ENCODE measurements at regions not wholly inside any gene's neighbourhood (a gene's known extent, or its start where the extent isn't known, plus 50 kb on each side); places are given as distances from the start of the nearest gene placed in this dataset.

- TF ChIP-seq POLR2A (IDR thresholded peaks at IDR 0.05) (no peak), CTCF (IDR thresholded peaks at IDR 0.05) (no peak)
Measured at GRCh38 chr1:57615956-57616355, 192.1 kb upstream of the DAB1 start.
